Heart left ventricle (tissue), 16 donors: ENCODE measurements at regions not wholly inside any gene's neighbourhood (a gene's known extent, or its start where the extent isn't known, plus 50 kb on each side); places are given as distances from the start of the nearest gene placed in this dataset.
A peak's percentile ranks its signal among the peaks of the same experiment; 100 is the strongest.

ENCODE experiments used
- ATAC-seq, 4 donors: fragments of 200-7000 bp; cut with Tn5 transposase; one replicate each; pipeline ENCODE4 v1.9.1; 2020 to 2022; ENCODE audit warnings: moderate library complexity in 4 of 4, mild to moderate bottlenecking in 3 of 4, moderate number of reproducible peaks in 1 of 4
- DNase-seq, 5 donors: peaks; one replicate each; pipeline ENCODE4 v3.0.0-alpha.2; 2020
- H3K27ac ChIP-seq, 12 donors: fragments of 200-600 bp; sonication (generic) in 4 of 12; one replicate each; pipeline versions ENCODE4 v1.5.0 to v1.8.0; 2016 to 2022; ENCODE audit warnings: mild to moderate bottlenecking in 2 of 12
- H3K27me3 ChIP-seq, 9 donors: fragments of 200-600 bp; sonication (generic) in 2 of 9; one replicate each; pipeline versions ENCODE4 v1.5.1 to v1.8.0; 2016 to 2022; ENCODE audit warnings: mild to moderate bottlenecking in 3 of 9
- H3K36me3 ChIP-seq, 9 donors: fragments of 200-600 bp; sonication (generic) in 2 of 9; one replicate each; pipeline versions ENCODE4 v1.5.0 to v1.8.0; 2018 to 2022; ENCODE audit warnings: mild to moderate bottlenecking in 2 of 9
- H3K4me1 ChIP-seq, 12 donors: fragments of 200-600 bp; sonication (generic) in 4 of 12; one replicate each; pipeline versions ENCODE4 v1.5.0 to v1.8.0; 2016 to 2022; ENCODE audit warnings: mild to moderate bottlenecking in 3 of 12
- H3K4me3 ChIP-seq, 12 donors: fragments of 200-600 bp; sonication (generic) in 4 of 12; one replicate each; pipeline versions ENCODE4 v1.5.0 to v1.8.0; 2017 to 2022; ENCODE audit warnings: mild to moderate bottlenecking in 9 of 12, moderate library complexity in 4 of 12
- H3K9me3 ChIP-seq, 12 donors: fragments of 200-600 bp; sonication (generic) in 4 of 12; one replicate each; pipeline versions ENCODE4 v1.5.0 to v1.8.0; 2016 to 2022; ENCODE audit warnings: mild to moderate bottlenecking in 1 of 12
- CTCF ChIP-seq, 12 donors: fragments of 200-600 bp; sonication (generic) in 4 of 12; IDR thresholded peaks; one replicate each; pipeline versions ENCODE4 v1.5.0 to v1.8.0; 2018 to 2022; ENCODE audit warnings: antibody characterized with exemption in 12 of 12, mild to moderate bottlenecking in 5 of 12
- POLR2A ChIP-seq, 2 donors: fragments of 450-650 bp; IDR thresholded peaks; one replicate each; pipeline ENCODE4 v1.6.1; 2017; ENCODE audit warnings: antibody characterized with exemption in 2 of 2, mild to moderate bottlenecking in 2 of 2, moderate library complexity in 2 of 2
- WGBS, 4 donors: extraction: QIAGEN DNeasy Blood & Tissue Kit in 2 of 4; methylation state at CpG; one replicate each; pipeline versions ENCODE4 v1.1.5 to v1.1.7; 2013 to 2018; 5-methylcytosine and 5-hydroxymethylcytosine counted together
- intact Hi-C, 10 donors: fragments of 100-400 bp; cut with DNase I; formaldehyde crosslinking; loops; one replicate each; pipeline versions ENCODE4 v1.11.1 to v1.14.2; 2022
- donor health status: ischemic (EF 13 %, LVEDD 7.1; RV severe dilation, severe dysfunction).
- donor health status: healthy with polysubstance abuse.
- donor health status: DM: no; HTN: yes; CAD: no.
- donor health status: DM: no; HTN: no; CAD: no.
- donor health status: ischemic (EF 25% LVEDD 6.9; RV normal size, moderate dysfunction).
- donor health status: ischemic (EF 25% LVEDD 5.7; RV mildly dilated, moderate dysfunction).
- donor health status: healthy.
- donor health status: DM: yes; HTN: yes; CAD: no.
- donor health status: ischemic (EF 35%, LVEDD 5.7; RV mildly dilated, moderate dysfunction).
- donor health status: nonischemic (EF 11% LVEDD 7.7; RV severe dilation, severe dysfunction).
- donor health status: DM: yes; HTN: yes; CAD: no.
- donor health status: PGD.
- donor health status: ischemic (EF 29% LVEDD 5.4; RV normal size, mild dysfunction).
- donor health status: nonischemic (EF 23%, LVEDD 6.1; RV moderate dilation, normal function).

- DNase-seq (no peak), ATAC-seq (no peak)
- no peaks in the 10 kb centered on the region for H3K27me3 ChIP-seq
- 81 to 85% (median 84%) methylated on average over 4 of the region's 4 CpGs for WGBS, 4 donors
- peaks cover 0 to 5% (median 0%) of the 10 kb centered on the region in 12 donors for H3K4me1 ChIP-seq
- TF ChIP-seq POLR2A (IDR thresholded peaks at IDR 0.05) (no peak), CTCF (IDR thresholded peaks at IDR 0.05) (no peak)
- no peaks in the 10 kb centered on the region for H3K9me3 ChIP-seq
- no peak overlapping the region for H3K4me3 ChIP-seq
- no peaks in the 10 kb centered on the region for H3K36me3 ChIP-seq
- intact Hi-C loops: no loop called here
- H3K27ac ChIP-seq: no peak overlapping the region
Observed at GRCh38 chr4:122671919-122672490, 51.1 kb upstream of the IL21 start.

GRCh38 chr4:122673252-122673651 lies 52.4 kb upstream of the IL21 start:
- intact Hi-C loops: no loop called here
- 33 to 61% (median 37%) methylated on average over 2 of the region's 2 CpGs for WGBS, 4 donors
- Histone ChIP-seq H3K27me3 (no peaks in the 10 kb centered on the region), H3K9me3 (no peaks in the 10 kb centered on the region), H3K36me3 (no peaks in the 10 kb centered on the region), H3K4me3 (no peak overlapping the region), H3K27ac (no peak overlapping the region), H3K4me1 (peaks cover 0 to 5% (median 0%) of the 10 kb centered on the region in 12 donors)
- ATAC-seq (peak in 1 of 4 donors; percentile 24), DNase-seq (no peak)
- TF ChIP-seq CTCF (IDR thresholded peaks at IDR 0.05): no peak
- TF ChIP-seq POLR2A (IDR thresholded peaks at IDR 0.05): no peak

- Histone ChIP-seq H3K4me3 (no peak overlapping the region), H3K36me3 (no peaks in the 10 kb centered on the region), H3K27me3 (no peaks in the 10 kb centered on the region), H3K27ac (no peak overlapping the region), H3K9me3 (no peaks in the 10 kb centered on the region), H3K4me1 (peaks cover 0 to 5% (median 0%) of the 10 kb centered on the region in 12 donors)
- intact Hi-C loops: no loop called here
- TF ChIP-seq POLR2A (IDR thresholded peaks at IDR 0.05) (no peak), CTCF (IDR thresholded peaks at IDR 0.05) (no peak)
- DNase-seq (no peak), ATAC-seq (no peak)
- WGBS, 4 donors: 56 to 78% (median 60%) methylated on average over 1 of the region's 1 CpG
Observed at GRCh38 chr4:122674371-122674770, 53.5 kb upstream of the IL21 start.

GRCh38 chr4:122679317-122679716 lies 53.2 kb upstream of the BBS12 start:
- no peaks in the 10 kb centered on the region for H3K36me3 ChIP-seq
- ATAC-seq (no peak), DNase-seq (no peak)
- H3K4me3 ChIP-seq: no peak overlapping the region
- H3K4me1 ChIP-seq: peaks cover 0 to 3% (median 0%) of the 10 kb centered on the region in 12 donors
- 90 to 96% (median 93%) methylated on average over 2 of the region's 2 CpGs for whole genome bisulfite sequencing, 4 donors
- H3K9me3 ChIP-seq: peaks cover 0 to 9% (median 0%) of the 10 kb centered on the region in 12 donors
- H3K27me3 ChIP-seq: no peaks in the 10 kb centered on the region
- no peak for TF ChIP-seq CTCF (IDR thresholded peaks at IDR 0.05)
- TF ChIP-seq POLR2A (IDR thresholded peaks at IDR 0.05): no peak
- H3K27ac ChIP-seq: no peak overlapping the region
- intact Hi-C loops: no loop called here
